CD4-positive, alpha-beta T cell treated with Interferon gamma for 1 hour (primary cell): ENCODE measurements at regions not wholly inside any gene's neighbourhood (a gene's known extent, or its start where the extent isn't known, plus 50 kb on each side); places are given as distances from the start of the nearest gene placed in this dataset.

Experiments
- DNase-seq: peaks from one replicate; pipeline ENCODE4 v3.0.0-alpha.2; 2020

DNA sequence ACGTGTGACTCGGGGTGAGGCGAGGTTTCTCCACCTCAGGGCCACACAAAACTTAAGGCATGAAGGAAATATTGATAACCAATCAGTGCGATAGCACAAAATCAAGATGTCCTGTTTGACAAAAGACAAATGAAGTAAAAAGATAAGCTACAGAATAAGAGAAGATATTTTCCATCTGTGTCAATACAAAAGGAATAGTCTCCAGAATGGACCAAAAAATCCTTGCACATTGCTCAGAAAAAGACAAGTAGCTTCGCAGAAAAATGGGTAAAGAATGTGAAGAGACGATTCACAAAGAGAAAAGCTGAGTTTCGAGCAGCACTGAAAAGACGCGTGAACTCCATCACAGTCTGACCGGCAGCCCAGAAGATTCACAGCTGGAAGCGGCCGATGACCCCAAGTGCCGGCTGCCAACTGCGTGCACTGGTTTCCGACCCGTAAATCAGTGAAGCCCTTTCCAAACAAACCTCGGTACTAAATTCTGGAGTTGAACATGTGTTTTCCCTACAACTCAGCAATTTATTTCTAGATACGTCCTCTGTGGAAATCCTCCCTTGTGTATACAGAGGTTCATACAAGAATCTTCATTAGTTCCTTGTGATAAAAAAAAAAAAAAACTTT lies 308.4 kb downstream of the BRD1 start:
- no peak for DNase-seq

DNA sequence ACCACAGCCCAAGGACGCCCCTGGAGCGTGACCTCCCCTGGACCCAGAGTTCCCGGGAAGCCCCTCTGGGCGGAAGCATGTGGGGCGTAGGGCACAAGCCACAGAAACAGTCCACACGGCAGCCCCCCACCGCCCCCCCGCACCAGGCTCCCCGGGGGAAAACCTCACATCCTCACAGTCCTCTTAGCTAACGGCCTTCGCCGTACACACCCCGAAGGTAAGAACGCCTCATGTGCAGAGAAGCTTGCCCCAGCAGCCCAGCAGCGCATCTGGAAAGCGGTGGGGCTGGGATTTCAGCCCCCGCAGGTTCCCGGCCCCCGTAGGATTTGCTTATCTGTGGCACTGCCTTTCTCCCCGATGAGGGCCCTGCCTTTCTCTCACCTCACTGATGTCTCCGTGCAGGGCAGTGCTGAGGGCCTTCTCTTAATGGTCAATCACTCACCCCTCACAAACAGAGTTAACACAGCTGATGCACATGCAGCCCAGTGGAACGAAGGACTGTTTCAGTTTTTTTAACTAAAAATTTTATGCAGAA lies 309.2 kb downstream of the BRD1 start:
- DNase-seq, result no peak

DNA sequence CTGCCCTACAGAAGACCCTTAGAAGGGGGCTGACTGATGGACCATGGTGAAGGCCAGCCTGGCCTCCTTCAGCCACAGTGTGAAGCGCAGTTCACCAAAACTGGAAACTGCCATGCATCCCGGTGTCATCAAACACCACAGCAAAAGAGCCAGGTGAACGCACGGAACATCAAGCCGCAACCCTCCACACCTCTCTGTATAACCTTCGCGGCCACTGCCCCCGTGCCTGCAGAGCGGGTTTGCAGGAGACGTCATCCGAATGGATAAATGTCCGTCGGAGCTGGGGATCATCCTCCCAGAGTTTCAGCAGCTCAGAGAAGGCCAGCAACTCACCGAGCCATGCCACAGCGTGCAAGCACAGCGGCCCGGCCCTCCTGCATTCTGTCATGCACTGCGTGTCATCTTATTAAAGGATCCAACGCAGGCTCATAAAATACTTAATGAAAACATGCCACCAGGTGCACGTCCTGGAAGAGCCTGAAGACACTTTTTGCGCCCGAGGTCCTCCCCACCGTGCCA lies 309.9 kb downstream of the BRD1 start:
- no peak for DNase-seq

DNA sequence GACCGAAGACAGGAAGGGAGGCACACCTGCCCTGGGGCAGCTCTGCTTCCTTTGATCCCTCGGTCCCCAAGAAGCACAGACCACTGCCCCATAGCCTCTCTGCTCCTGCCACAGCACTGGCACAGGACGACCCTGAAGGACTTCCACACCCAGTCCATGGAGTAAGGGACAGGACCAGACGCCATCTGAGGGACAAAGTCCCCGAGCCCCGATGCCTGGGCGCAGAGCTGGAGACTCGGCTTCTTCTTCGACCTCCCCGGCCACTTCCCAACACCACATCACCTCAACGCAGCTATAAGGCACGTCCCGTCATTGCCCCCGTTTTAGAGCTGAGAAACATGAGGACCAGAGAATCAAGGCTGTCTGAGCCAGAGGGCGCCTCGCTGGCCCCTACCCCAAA lies 310.5 kb downstream of the BRD1 start:
- no peak for DNase-seq

DNA sequence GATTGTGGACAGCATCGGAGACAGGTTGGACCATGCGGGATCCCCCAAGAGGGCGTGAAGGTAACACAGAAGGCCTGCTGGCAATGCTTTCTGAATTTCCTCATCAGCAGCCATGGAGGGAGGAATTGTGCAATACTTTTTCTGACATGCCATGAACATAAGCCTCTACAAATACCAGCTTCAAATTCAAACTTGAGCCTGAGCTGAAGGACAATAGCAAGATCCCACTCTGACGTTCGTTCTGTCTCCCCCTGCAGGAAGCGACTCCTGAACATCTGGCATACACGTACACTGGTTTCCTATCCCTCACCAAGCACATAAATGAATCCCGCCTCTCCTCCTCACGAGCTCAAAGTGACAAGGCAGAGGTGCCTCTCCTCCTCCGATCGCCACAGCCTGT lies 312.2 kb downstream of the BRD1 start:
- DNase-seq, result no peak

DNA sequence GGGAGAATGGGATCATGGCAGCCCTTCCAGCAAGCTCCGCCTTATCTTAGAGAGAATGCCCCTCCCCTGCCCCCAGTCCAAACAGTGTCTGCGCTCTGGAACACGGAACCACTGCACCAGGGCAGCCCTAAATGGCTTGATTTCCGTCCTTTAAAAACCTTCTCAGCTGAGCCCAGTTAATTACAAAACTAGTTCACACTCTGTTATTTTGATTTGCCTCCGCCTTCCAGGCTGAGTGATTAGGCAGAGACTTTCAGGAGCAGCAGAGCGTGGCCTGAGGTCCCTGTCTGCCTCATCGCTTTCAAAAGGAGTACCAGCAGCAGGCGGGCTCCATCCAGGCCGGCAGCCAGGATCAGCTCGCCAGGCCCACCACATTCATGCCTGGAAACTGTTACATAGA lies 313.0 kb downstream of the BRD1 start:
- no peak for DNase-seq

DNA sequence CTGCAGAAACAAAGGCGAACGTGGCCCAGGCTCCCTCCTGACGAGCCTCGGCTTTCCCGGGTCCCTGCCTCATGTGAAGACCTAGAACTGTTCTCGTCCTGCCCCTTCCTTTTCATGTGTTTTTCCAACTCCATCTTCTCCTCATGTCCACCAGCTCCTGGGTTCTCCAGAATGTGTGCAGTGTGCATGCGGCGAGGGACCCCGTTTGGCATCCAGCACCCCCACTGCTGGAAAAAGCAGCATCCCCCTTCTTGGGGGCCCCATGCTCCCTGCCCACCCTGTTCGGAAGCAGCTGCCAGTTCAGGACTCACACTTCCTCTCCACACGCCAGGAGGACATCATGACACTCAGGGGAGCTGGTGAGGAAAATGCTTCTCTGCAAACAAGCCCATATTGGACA lies 313.5 kb downstream of the BRD1 start:
- DNase-seq, result no peak

DNA sequence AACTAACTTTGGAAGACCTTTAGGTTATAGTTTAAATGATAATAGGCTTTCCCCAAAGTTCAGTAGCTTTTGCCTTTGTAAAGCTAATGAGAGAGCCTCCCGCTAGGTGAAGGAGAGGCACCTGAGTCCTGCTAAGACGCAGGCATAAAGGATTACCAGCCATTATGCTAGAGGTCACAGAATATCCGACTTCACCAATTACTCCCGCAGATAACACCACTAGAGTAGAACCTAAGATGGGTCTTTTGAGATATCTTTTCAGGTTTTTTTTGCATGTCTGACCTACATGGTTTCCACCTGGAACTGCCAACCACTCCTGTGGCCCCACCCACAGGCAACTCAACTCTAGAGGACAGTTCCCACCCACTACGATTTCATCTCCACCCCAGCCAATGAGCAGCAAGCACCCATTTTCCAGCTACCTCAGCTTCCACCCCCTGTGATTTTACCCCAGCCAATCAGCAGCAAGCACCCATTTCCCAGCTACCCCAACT lies 314.3 kb downstream of the BRD1 start:
- DNase-seq, result no peak

DNA sequence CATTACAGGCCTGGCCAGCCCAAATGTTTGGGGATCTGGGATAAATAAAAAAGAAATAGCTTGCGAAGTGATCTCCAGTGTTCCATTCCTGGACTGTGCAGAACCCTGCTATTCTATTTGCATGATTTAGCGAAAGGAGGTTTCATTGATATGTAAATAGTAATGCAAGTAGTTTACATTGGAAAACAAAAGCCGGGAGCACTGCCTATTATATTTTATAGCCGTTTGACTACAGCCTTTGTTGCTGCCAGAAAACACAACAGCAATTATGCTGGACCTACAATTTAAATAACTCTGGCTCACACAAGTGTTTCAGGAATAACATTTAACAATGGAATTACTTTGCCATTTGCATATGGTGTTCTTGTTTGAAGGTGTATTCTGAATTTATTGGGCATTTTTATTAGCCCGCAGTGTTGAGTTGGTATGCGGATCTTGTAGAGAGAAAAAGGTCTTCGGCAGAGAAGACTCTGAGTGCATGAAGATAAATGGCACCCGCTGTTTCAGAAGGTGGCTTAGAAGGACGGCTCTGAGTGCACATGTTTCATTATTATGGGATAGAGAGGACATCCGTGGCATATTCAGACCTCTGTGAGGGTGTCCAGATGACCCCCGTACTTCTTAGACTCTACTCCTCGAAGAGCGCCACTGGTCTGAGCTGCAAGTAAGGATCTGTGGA lies 315.0 kb downstream of the BRD1 start:
- DNase-seq, result no peak

DNA sequence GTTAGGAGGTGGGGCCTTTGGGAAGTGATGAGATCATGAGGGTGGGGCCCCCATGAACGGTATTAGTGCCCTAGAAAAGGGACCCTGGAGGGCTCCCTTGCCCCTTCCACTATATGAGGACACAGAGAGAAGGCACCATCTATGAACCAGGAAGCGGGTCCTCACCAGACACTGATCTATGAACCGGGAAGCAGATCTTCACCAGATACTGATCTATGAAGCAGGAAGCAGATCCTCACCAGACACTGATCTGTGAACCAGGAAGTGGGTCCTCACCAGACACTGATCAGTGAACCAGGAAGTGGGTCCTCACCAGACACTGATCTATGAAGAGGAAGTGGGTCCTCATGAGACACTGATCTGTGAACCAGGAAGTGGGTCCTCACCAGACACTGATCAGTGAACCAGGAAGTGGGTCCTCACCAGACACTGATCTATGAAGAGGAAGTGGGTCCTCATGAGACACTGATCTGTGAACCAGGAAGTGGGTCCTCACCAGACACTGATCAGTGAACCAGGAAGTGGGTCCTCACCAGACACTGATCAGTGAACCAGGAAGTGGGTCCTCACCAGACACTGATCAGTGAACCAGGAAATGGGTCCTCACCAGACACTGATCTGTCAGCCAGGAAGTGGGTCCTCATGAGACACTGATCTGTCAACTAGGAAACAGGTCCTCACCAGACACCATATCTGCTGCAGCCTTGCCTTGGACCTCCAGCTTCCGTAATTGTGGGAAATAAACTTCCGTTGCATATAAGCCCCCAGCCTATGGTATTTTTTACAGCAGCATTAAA lies 316.1 kb downstream of the BRD1 start:
- DNase-seq, result peak; percentile 15

DNA sequence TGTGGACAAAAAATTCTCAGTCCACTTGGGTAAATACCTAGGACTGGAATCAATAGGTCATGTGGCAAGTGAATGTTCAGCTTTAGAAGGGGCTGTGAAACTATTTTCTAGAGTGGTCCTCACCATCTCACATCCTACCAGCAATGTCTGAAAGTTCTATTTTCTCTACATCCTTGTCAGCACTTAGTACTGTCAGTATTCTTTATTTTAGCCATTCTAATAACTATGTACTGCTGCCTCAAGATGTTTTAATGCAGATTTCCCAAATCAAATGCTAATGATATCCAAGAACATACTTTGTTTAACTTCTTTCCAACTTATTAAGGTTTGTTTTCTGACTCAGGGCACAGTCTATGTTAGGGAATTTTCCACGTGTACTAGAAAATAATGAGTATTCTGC lies 317.0 kb downstream of the BRD1 start:
- no peak for DNase-seq

DNA sequence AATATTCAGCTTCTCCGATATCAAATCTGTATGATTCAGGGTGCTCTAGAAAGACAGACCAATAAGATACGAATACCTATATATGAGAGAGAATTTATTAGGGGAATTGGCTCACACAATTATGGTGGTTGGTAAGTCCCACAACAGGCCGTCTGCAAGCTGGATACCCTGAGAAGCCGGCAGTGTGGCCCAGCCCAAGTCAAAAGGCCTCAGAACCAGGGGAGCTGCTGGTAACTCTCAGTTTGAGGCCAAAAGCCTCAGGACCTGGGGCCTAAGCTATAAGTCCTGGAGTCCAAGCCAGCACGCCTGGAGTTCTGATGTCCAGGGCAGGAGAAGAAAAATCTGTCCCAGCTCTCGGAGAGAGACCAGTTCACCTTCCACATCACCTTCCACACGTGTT lies 318.7 kb downstream of the BRD1 start:
- no peak for DNase-seq

DNA sequence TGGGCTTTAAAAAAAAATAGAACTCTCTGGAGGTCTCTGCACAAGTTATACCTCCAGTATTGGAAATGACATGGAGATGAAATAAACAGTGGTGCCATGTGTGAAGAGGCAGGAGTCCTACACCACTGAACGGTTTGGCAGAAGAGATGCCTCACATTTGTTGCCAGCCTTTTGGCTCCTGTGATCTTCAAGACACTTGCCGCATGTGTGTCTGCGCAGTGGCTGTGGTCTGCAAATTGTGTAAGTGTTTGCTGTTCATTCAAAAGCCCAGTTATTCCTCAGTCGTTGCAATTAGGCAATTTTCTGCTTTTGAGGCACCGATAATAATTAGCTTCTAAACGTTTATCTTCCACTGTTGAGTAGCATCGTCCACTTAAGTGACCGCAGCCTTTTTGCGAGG lies 319.1 kb downstream of the BRD1 start:
- no peak for DNase-seq

DNA sequence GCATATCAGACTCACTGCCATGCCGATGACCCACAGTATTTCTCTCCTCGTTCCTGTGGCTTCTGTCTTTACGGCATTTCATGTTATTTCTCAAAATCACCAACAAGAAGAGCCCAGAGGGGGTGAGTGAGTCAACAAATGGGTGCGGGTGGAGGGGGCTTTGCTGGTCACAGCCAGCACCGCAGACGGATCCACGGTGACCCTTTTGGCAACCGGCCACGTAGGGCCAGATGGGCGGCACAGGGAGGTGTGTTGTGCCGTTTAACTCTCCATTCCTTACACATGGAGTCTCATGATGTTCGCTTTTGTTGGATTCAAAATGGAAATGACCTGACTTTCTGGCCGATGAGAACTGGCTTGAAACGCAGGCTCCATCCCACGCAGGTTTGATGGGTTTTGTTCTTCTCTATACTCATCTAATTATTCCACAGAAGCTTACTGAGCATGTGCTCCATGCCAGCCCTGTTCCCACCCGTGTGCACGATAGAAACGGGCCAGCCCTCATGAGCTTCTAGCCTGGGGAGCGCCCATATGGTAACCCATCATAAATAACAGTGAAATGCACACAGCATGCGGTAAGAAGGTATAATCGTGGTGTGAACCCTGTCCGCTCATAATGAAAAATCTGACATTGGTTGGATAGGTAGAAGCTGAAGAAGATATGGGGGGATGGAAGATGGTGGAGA lies 319.9 kb downstream of the BRD1 start:
- no peak for DNase-seq

DNA sequence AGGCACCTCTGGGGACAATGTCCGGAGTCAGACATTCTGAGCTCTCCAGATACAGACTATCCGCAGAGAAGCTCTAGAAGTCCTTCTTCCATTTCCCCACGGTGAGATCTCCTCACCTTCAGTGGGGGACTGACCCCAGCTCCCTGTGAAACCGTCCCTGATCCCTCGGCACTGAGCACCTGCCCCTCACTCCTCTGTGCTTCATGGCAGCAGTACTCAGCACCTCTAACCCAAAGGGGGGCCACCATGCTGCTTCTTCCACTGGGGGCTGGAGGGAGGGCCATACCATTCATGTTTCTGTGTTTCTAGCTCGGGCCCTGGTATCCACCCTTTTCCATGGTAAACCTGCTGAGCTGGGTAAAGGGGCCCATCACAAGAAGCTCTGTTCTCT lies 321.7 kb downstream of the BRD1 start:
- DNase-seq, result no peak

DNA sequence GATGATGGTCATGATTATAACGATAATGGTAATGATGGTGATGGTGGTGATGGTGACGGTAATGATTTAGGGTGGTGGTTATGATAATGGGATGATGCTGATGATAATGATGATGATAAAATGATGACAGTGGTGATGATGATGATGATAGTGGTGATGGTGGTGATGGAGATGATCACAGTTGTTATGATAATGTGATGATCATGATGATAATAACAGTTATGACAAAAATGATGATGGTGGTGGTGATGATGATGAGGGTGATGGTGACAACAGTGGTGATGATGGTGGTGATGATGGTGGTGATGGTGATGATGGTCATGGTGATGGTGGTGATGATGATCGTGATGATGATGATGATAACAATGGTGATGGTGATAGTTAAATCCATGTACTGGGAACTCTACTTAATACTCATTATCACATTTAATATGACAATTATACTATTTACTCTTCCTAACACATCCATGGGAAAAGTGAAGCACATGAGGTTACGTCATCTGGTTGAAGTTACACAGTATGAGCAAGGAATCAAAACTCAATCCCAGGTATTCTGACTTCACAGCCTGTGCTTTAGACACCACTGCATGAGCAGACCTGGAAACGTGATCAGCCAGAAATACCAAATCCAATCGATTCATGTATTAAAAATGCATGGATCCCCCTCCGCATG lies 322.2 kb downstream of the BRD1 start:
- DNase-seq, result no peak

DNA sequence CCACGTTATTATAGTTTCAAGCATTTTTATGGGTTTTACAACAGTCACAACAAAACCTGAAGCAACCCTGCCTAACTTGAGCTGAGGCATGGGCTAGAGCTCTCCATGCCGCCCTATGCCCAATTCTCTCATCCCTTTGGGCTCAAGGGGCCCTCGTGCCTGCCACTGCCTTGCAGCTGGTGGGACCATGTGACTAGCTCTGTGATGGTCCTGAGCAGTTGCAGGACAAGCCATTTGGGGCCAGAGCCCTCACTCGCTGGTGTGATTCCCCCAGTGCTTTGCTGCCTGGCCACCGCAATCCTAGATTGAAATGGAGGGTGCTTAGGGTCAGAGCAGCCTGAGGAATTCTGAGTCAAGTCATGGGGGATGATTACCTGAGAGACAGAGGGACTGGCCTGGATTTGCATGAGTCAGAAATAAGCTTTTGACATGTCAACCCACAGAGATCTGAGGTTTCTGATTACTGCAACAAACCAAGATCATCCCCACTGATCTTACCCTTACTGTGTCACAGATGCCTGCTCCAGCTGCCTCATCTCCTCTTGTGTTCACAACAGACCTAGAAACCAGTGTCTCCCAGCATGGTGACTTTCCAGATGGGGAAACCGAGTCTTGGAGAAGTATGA lies 323.7 kb downstream of the BRD1 start:
- DNase-seq, result no peak

DNA sequence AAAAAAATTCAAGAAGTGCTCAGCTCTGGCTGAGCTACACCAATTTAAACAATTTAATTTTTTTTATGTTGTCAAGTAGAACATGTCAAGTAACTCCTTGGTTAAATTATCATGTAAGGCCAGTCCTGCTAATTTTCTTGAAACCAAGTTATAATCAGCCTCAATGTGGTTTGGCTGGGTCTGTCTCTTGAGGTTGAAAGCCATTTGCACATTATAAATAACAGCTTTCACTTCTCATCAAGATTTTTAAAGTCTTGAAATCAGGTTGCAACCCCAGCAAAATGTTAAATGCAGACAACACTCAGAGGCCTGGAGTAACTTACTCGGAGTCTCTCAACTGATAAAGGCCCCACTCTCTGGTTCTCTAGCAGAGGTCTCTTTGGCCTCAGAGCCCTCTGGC lies 324.4 kb downstream of the BRD1 start:
- no peak for DNase-seq

DNA sequence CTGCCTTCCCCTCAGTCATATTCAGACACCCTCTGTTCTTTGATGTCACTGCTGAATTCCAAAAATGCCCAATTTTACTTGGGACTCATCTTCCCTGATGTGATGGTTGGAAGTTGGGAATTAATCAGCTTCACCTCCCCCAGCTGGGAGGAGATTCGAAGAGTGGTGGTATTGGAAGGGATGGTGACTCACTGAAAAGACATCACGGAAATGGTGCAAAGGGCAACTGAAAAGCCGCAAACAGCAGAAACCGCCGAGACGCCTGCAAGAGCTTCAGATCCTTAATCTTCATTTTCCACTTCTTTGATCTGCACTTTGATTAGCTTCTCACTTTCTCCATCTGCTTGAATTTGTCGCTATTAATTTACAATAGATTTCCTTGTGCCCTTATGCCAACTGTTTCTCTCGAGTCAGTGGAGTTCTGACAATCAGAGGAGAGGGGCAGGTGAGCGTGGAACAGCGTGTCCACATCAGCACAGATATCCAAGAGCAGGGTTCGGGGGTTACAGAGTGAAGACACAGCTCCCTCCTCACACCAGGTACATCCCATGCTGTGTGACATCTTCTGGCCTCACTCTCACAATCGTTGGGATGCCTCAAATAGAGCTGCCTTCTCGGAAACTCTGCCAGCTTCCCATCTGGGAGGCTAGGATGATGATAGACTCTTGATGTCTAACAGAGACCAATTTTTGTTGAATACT lies 325.4 kb downstream of the BRD1 start:
- DNase-seq, result no peak

DNA sequence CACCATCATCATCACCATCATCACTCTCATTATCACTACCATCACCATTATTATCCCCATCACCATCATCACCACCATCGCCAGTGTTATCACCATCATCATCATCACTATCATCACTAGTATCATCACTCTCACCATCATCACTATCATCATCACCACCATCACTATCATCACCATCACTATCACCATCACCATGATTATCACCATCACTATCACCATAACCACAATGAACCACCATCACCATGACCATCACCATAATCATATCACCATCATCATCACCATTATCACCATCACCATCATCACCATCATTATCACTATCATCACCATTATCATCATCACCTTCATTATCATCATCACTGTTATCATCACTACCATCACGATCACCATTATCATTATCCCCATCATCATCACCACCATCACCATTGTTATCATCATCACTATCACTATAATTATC lies 326.7 kb downstream of the BRD1 start:
- no peak for DNase-seq

DNA sequence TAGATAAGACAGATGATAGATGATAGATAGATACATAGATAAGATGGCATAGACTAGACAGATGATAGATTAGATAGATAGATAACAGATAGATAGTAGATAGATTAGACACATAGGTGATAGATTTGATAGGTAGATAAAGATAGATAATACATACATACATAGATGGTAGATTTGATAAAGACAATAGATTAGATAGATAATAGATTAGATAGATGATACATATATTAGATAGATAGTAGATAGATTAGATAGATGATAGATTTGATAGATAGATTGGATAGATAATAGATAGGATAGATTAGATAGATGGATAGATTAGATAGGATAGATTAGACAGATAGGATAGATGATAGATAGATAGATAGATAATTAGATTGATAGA lies 327.6 kb downstream of the BRD1 start:
- DNase-seq, result no peak
